ENCODE measurements at regions not wholly inside any gene's neighbourhood (a gene's known extent, or its start where the extent isn't known, plus 50 kb on each side); places are given as distances from the start of the nearest gene placed in this dataset.

GRCh38 chr21:16488042-16488441 is 758.3 kb downstream of the USP25 start:
- no peak for TF ChIP-seq CTCF (IDR thresholded peaks at IDR 0.05; ENCODE audit: insufficient read depth, low read length)
- no peak overlapping the region for H3K4me3 ChIP-seq (ENCODE audit: low read depth, low read length)
- DNase-seq (ENCODE audit: low read depth): no peak

GRCh38 chr21:16492356-16492755 is 762.6 kb downstream of the USP25 start:
- no peak for TF ChIP-seq CTCF (IDR thresholded peaks at IDR 0.05; ENCODE audit: insufficient read depth, low read length)
- H3K4me3 ChIP-seq (ENCODE audit: low read depth, low read length): no peak overlapping the region
- DNase-seq (ENCODE audit: low read depth): no peak

GRCh38 chr21:16492892-16493291 is 763.1 kb downstream of the USP25 start:
- no peak for DNase-seq (ENCODE audit: low read depth)
- no peak for TF ChIP-seq CTCF (IDR thresholded peaks at IDR 0.05; ENCODE audit: insufficient read depth, low read length)
- no peak overlapping the region for H3K4me3 ChIP-seq (ENCODE audit: low read depth, low read length)

GRCh38 chr21:16496609-16497008 is 766.8 kb downstream of the USP25 start:
- H3K4me3 ChIP-seq (ENCODE audit: low read depth, low read length): no peak overlapping the region
- no peak for DNase-seq (ENCODE audit: low read depth)

GRCh38 chr21:16500271-16500670 is 770.5 kb downstream of the USP25 start:
- no peak for DNase-seq (ENCODE audit: low read depth)
- TF ChIP-seq CTCF (IDR thresholded peaks at IDR 0.05; ENCODE audit: insufficient read depth, low read length): no peak
- H3K4me3 ChIP-seq (ENCODE audit: low read depth, low read length): no peak overlapping the region

More at GRCh38 chr21:16496609-16497008, 766.8 kb downstream of the USP25 start:
- no peak for TF ChIP-seq CTCF (IDR thresholded peaks at IDR 0.05; ENCODE audit: insufficient read depth, low read length)

GRCh38 chr21:16502273-16502672 is 772.5 kb downstream of the USP25 start:
- no peak overlapping the region for H3K4me3 ChIP-seq (ENCODE audit: low read depth, low read length)
- no peak for DNase-seq (ENCODE audit: low read depth)
- no peak for TF ChIP-seq CTCF (IDR thresholded peaks at IDR 0.05; ENCODE audit: insufficient read depth, low read length)

- no peak for TF ChIP-seq CTCF (IDR thresholded peaks at IDR 0.05; ENCODE audit: insufficient read depth, low read length)
- H3K4me3 ChIP-seq (ENCODE audit: low read depth, low read length): no peak overlapping the region
These were observed 773.1 kb downstream of the USP25 start for GRCh38 chr21:16502897-16503296.

More at GRCh38 chr21:16502897-16503296, 773.1 kb downstream of the USP25 start:
- no peak for DNase-seq (ENCODE audit: low read depth)
